GM12891 (cell line): ENCODE measurements at regions not wholly inside any gene's neighbourhood (a gene's known extent, or its start where the extent isn't known, plus 50 kb on each side); places are given as distances from the start of the nearest gene placed in this dataset.

Experiments used
- POLR2A ChIP-seq: IDR thresholded peaks from 2 replicates; pipeline ENCODE4 v1.6.1; 2011; ENCODE audit warnings: low read depth, low read length, control low read depth
- POLR2AphosphoS5 ChIP-seq: IDR thresholded peaks from 2 replicates; pipeline ENCODE4 v1.6.1; 2011; ENCODE audit warnings: low read depth, low read length, control low read depth
- SPI1 ChIP-seq: IDR thresholded peaks from 2 replicates; pipeline ENCODE4 v1.6.1; 2011; ENCODE audit warnings: low read depth, low read length, control low read depth
- TAF1 ChIP-seq: IDR thresholded peaks from 2 replicates; pipeline ENCODE4 v1.6.1; 2011; ENCODE audit warnings: low read depth, low read length, control low read depth

- TF ChIP-seq POLR2A: no peak
- TF ChIP-seq POLR2AphosphoS5: no peak
- no peak for TF ChIP-seq SPI1
- TF ChIP-seq TAF1: no peak
Observed at GRCh38 chr3:162029736-162030135, 533.1 kb downstream of the OTOL1 start.
